Muscle of leg (tissue), 3 donors: ENCODE measurements at regions not wholly inside any gene's neighbourhood (a gene's known extent, or its start where the extent isn't known, plus 50 kb on each side); places are given as distances from the start of the nearest gene placed in this dataset.

ENCODE experiments used
- DNase-seq: peaks from one replicate; pipeline ENCODE4 v3.0.0; 2013
- H3K27ac ChIP-seq: one replicate; pipeline ENCODE4 v1.5.1; 2013; ENCODE audit warnings: mild to moderate bottlenecking, low read length, control low read depth
- H3K27me3 ChIP-seq: one replicate; pipeline ENCODE4 v1.6.1; 2013; ENCODE audit warnings: low read length; ENCODE audit not compliant: control insufficient read depth, insufficient read depth
- H3K36me3 ChIP-seq: one replicate; pipeline ENCODE4 v1.6.1; 2013; ENCODE audit warnings: low read length; ENCODE audit not compliant: control insufficient read depth, insufficient read depth
- H3K4me1 ChIP-seq: one replicate; pipeline ENCODE4 v1.6.1; 2013; ENCODE audit warnings: low read length; ENCODE audit not compliant: control insufficient read depth, insufficient read depth
- H3K4me3 ChIP-seq: one replicate; pipeline ENCODE4 v1.5.1; 2013; ENCODE audit warnings: low read length, control low read depth
- H3K9me3 ChIP-seq: replicated peaks from 2 replicates; pipeline ENCODE4 v1.6.1; 2013; ENCODE audit warnings: low read depth, low read length; ENCODE audit not compliant: control insufficient read depth
- WGBS: methylation state at CpG from one replicate; pipeline ENCODE4 v1.1.5; 2013; ENCODE audit warnings: missing lambda C conversion rate; ENCODE audit not compliant: insufficient coverage; 5-methylcytosine and 5-hydroxymethylcytosine counted together

GRCh38 chr10:128525444-128525843 is 399.2 kb upstream of the MKI67 start:
- Histone ChIP-seq H3K4me3 (no peak overlapping the region), H3K27me3 (no peaks in the 10 kb centered on the region), H3K36me3 (no peaks in the 10 kb centered on the region), H3K27ac (no peak overlapping the region), H3K4me1 (peaks cover 41% of the 10 kb centered on the region), H3K9me3 (no peaks in the 10 kb centered on the region)
- DNase-seq: no peak
- WGBS: no CpG with 5 or more reads among the region's 4 CpGs

- Histone ChIP-seq H3K27me3 (no peaks in the 10 kb centered on the region), H3K4me1 (peaks cover 44% of the 10 kb centered on the region), H3K36me3 (no peaks in the 10 kb centered on the region), H3K27ac (no peak overlapping the region), H3K9me3 (no peaks in the 10 kb centered on the region), H3K4me3 (no peak overlapping the region)
- WGBS: 89% methylated on average over 8 of the region's 8 CpGs
- no peak for DNase-seq
Observed at GRCh38 chr10:128525936-128526335, 399.7 kb upstream of the MKI67 start.

- Histone ChIP-seq H3K27ac (peak overlapping the region; percentile 67), H3K9me3 (no peaks in the 10 kb centered on the region), H3K4me1 (peaks cover 48% of the 10 kb centered on the region), H3K36me3 (no peaks in the 10 kb centered on the region), H3K4me3 (no peak overlapping the region), H3K27me3 (no peaks in the 10 kb centered on the region)
- WGBS: 65% methylated on average over 17 of the region's 17 CpGs
- DNase-seq: peak; percentile 84
Observed at GRCh38 chr10:128526791-128527375, 400.7 kb upstream of the MKI67 start.

GRCh38 chr10:128527711-128528110 is 401.5 kb upstream of the MKI67 start:
- H3K27ac ChIP-seq: peak overlapping the region; percentile 67

GRCh38 chr10:128528167-128528566 is 401.9 kb upstream of the MKI67 start:
- no peaks in the 10 kb centered on the region for H3K9me3 ChIP-seq
- peak; percentile 71 for DNase-seq
- H3K27ac ChIP-seq: peak overlapping the region; percentile 67
- H3K4me1 ChIP-seq: peaks cover 45% of the 10 kb centered on the region
- no peak overlapping the region for H3K4me3 ChIP-seq
- no peaks in the 10 kb centered on the region for H3K27me3 ChIP-seq
- no peaks in the 10 kb centered on the region for H3K36me3 ChIP-seq
- WGBS: no CpG with 5 or more reads among the region's 2 CpGs

More at GRCh38 chr10:128527711-128528110, 401.5 kb upstream of the MKI67 start:
- no peaks in the 10 kb centered on the region for H3K9me3 ChIP-seq
- H3K36me3 ChIP-seq: no peaks in the 10 kb centered on the region
- peak; percentile 41 for DNase-seq
- H3K27me3 ChIP-seq: no peaks in the 10 kb centered on the region
- WGBS: 39% methylated on average over 2 of the region's 8 CpGs
- peaks cover 45% of the 10 kb centered on the region for H3K4me1 ChIP-seq
- H3K4me3 ChIP-seq: no peak overlapping the region

GRCh38 chr10:128528781-128529180 is 402.6 kb upstream of the MKI67 start:
- Histone ChIP-seq H3K27ac (peak overlapping the region; percentile 67), H3K4me3 (no peak overlapping the region), H3K9me3 (no peaks in the 10 kb centered on the region), H3K4me1 (peaks cover 45% of the 10 kb centered on the region), H3K36me3 (no peaks in the 10 kb centered on the region), H3K27me3 (no peaks in the 10 kb centered on the region)
- no peak for DNase-seq
- 65% methylated on average over 11 of the region's 11 CpGs for WGBS

GRCh38 chr10:128529225-128529624 is 403.0 kb upstream of the MKI67 start:
- WGBS: 62% methylated on average over 5 of the region's 6 CpGs
- DNase-seq: peak; percentile 47

GRCh38 chr10:128530301-128530700 is 404.1 kb upstream of the MKI67 start:
- WGBS: no CpG with 5 or more reads among the region's 5 CpGs

More at GRCh38 chr10:128529225-128529624, 403.0 kb upstream of the MKI67 start:
- Histone ChIP-seq H3K27me3 (no peaks in the 10 kb centered on the region), H3K9me3 (no peaks in the 10 kb centered on the region), H3K4me1 (peaks cover 45% of the 10 kb centered on the region), H3K27ac (peak overlapping the region; percentile 67), H3K4me3 (no peak overlapping the region), H3K36me3 (no peaks in the 10 kb centered on the region)

GRCh38 chr10:128530946-128531345 is 404.7 kb upstream of the MKI67 start:
- DNase-seq: peak; percentile 37
- no peaks in the 10 kb centered on the region for H3K27me3 ChIP-seq
- no peak overlapping the region for H3K4me3 ChIP-seq
- H3K4me1 ChIP-seq: peaks cover 44% of the 10 kb centered on the region
- no peaks in the 10 kb centered on the region for H3K9me3 ChIP-seq
- 55% methylated on average over 2 of the region's 2 CpGs for WGBS
- no peaks in the 10 kb centered on the region for H3K36me3 ChIP-seq
- H3K27ac ChIP-seq: peak overlapping the region; percentile 31

More at GRCh38 chr10:128530301-128530700, 404.1 kb upstream of the MKI67 start:
- H3K36me3 ChIP-seq: no peaks in the 10 kb centered on the region
- peak overlapping the region; percentile 31 for H3K27ac ChIP-seq
- no peaks in the 10 kb centered on the region for H3K9me3 ChIP-seq
- peaks cover 48% of the 10 kb centered on the region for H3K4me1 ChIP-seq
- DNase-seq: peak; percentile 74
- no peak overlapping the region for H3K4me3 ChIP-seq
- H3K27me3 ChIP-seq: no peaks in the 10 kb centered on the region

- DNase-seq: no peak
- Histone ChIP-seq H3K27ac (no peak overlapping the region), H3K27me3 (no peaks in the 10 kb centered on the region), H3K9me3 (no peaks in the 10 kb centered on the region), H3K4me1 (peaks cover 29% of the 10 kb centered on the region), H3K4me3 (no peak overlapping the region), H3K36me3 (no peaks in the 10 kb centered on the region)
- WGBS: 60% methylated on average over 1 of the region's 5 CpGs
Observed at GRCh38 chr10:128534686-128535085, 408.5 kb upstream of the MKI67 start.

GRCh38 chr10:128536259-128536658 is 410.0 kb upstream of the MKI67 start:
- Histone ChIP-seq H3K36me3 (no peaks in the 10 kb centered on the region), H3K27ac (no peak overlapping the region), H3K4me3 (no peak overlapping the region), H3K4me1 (peaks cover 36% of the 10 kb centered on the region), H3K27me3 (no peaks in the 10 kb centered on the region), H3K9me3 (no peaks in the 10 kb centered on the region)
- no peak for DNase-seq
- 84% methylated on average over 4 of the region's 6 CpGs for WGBS
